Left renal pelvis (tissue), 4 donors: ENCODE measurements at regions not wholly inside any gene's neighbourhood (a gene's known extent, or its start where the extent isn't known, plus 50 kb on each side); places are given as distances from the start of the nearest gene placed in this dataset.
"Not testable (repeated sequence)": the region's sequence is repeated elsewhere in the genome, so short reads cannot be mapped to it uniquely, and the experiment has no call there.

Source experiments
- DNase-seq, 4 donors: peaks; one replicate each; pipeline ENCODE4 v3.0.0-alpha.2; 2013; ENCODE audit warnings: low read depth in 4 of 4, low spot score in 3 of 4

- peak in 1 of 4 donors; percentile 31 for DNase-seq
These were observed 88.4 kb upstream of the ZNF492 start for GRCh38 chr19:22545751-22546150.

- no peak for DNase-seq
These were observed 100.4 kb upstream of the ZNF492 start for GRCh38 chr19:22533761-22534160.

- peak; percentile 48 to 90 (median 67) for DNase-seq
These were observed 101.5 kb upstream of the ZNF492 start for GRCh38 chr19:22532388-22533300.

- DNase-seq, result no peak
These were observed 104.1 kb upstream of the ZNF492 start for GRCh38 chr19:22530042-22530441.

- DNase-seq, result no peak
These were observed 105.2 kb upstream of the ZNF492 start for GRCh38 chr19:22528956-22529355.

GRCh38 chr19:22527554-22527953 lies 105.4 kb upstream of the ZNF98 start:
- DNase-seq, result no peak

- no peak for DNase-seq
These were observed 104.6 kb upstream of the ZNF98 start for GRCh38 chr19:22526661-22527272.

- no peak for DNase-seq
These were observed 101.8 kb upstream of the ZNF98 start for GRCh38 chr19:22523940-22524339.

- not testable (repeated sequence) for DNase-seq
These were observed 97.4 kb upstream of the ZNF98 start for GRCh38 chr19:22519562-22519961.

- DNase-seq, result no peak
These were observed 97.0 kb upstream of the ZNF98 start for GRCh38 chr19:22519152-22519551.

GRCh38 chr19:22517496-22518411 lies 95.6 kb upstream of the ZNF98 start:
- DNase-seq, result no peak

- no peak for DNase-seq
These were observed 93.3 kb upstream of the ZNF98 start for GRCh38 chr19:22515435-22515834.

- no peak for DNase-seq
These were observed 81.4 kb upstream of the ZNF98 start for GRCh38 chr19:22503524-22503923.

GRCh38 chr19:22502766-22503165 lies 80.6 kb upstream of the ZNF98 start:
- DNase-seq, result no peak

GRCh38 chr19:22498831-22499430 lies 76.8 kb upstream of the ZNF98 start:
- DNase-seq, result not testable (repeated sequence)

GRCh38 chr19:22491746-22492145 lies 69.6 kb upstream of the ZNF98 start:
- DNase-seq, result no peak

- DNase-seq, result not testable (repeated sequence)
These were observed 61.4 kb upstream of the ZNF98 start for GRCh38 chr19:22483514-22483913.

GRCh38 chr19:22472180-22472637 lies 50.1 kb upstream of the ZNF98 start:
- DNase-seq, result no peak
